ENCODE measurements at regions not wholly inside any gene's neighbourhood (a gene's known extent, or its start where the extent isn't known, plus 50 kb on each side); places are given as distances from the start of the nearest gene placed in this dataset.

DNA sequence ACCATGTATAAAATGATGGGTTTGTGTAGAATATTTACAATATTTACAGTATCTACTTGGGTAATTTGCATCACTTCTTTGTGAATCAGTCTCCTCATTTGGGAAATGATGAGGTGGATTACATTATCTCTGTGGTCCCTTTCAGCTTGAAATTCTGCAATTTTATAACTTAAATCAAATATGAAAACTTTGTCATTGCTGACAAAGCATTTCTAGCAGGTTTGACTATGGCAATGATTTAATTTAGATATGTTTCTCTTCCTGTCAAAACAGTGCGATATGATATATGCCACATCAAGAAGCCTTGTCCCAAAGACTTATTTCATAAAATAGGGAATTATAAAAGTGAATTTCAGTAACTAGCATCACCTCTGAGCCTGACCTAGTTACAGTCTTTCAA is 315.8 kb upstream of the MEIS2 start:
- no peak for TF ChIP-seq EZH2 (IDR thresholded peaks at IDR 0.05; ENCODE audit: borderline replicate concordance, low read length)
- TF ChIP-seq, protein P1, sequence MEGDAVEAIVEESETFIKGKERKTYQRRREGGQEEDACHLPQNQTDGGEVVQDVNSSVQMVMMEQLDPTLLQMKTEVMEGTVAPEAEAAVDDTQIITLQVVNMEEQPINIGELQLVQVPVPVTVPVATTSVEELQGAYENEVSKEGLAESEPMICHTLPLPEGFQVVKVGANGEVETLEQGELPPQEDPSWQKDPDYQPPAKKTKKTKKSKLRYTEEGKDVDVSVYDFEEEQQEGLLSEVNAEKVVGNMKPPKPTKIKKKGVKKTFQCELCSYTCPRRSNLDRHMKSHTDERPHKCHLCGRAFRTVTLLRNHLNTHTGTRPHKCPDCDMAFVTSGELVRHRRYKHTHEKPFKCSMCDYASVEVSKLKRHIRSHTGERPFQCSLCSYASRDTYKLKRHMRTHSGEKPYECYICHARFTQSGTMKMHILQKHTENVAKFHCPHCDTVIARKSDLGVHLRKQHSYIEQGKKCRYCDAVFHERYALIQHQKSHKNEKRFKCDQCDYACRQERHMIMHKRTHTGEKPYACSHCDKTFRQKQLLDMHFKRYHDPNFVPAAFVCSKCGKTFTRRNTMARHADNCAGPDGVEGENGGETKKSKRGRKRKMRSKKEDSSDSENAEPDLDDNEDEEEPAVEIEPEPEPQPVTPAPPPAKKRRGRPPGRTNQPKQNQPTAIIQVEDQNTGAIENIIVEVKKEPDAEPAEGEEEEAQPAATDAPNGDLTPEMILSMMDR (conservative IDR thresholded peaks at IDR 0.05 in 1 of 2, IDR thresholded peaks at IDR 0.05 in 1 of 2; ENCODE audit: extremely low read depth in 1 of 2, insufficient read depth in 1 of 2, low read depth in 1 of 2, low read length in 2 of 2) = no peak

Measured in mammary epithelial cell (primary cell).